Neutrophil (primary cell): ENCODE measurements at regions not wholly inside any gene's neighbourhood (a gene's known extent, or its start where the extent isn't known, plus 50 kb on each side); places are given as distances from the start of the nearest gene placed in this dataset.

Experiments used
- H3K27ac ChIP-seq: fragments of 200-600 bp; sonication (generic); 2 replicates; pipeline ENCODE4 v1.5.1; 2016; ENCODE audit warnings: mild to moderate bottlenecking, moderate library complexity
- H3K27me3 ChIP-seq: fragments of 200-600 bp; sonication (generic); 2 replicates; pipeline ENCODE4 v1.6.0; 2016; ENCODE audit warnings: mild to moderate bottlenecking
- H3K36me3 ChIP-seq: fragments of 200-600 bp; sonication (generic); 2 replicates; pipeline ENCODE4 v1.5.1; 2017
- H3K4me1 ChIP-seq, 2 experiments: fragments of 200-600 bp in 1 of 2; sonication (generic) in 1 of 2; 1 replicate in 1 of 2; 2 replicates in 1 of 2; pipeline versions ENCODE4 v1.5.1 to v1.6.1; 2013 to 2016; ENCODE audit warnings: low read depth in 1 of 2, low read length in 1 of 2, mild to moderate bottlenecking in 1 of 2, moderate library complexity in 1 of 2; ENCODE audit not compliant: control insufficient read depth in 1 of 2, insufficient read depth in 1 of 2
- H3K4me3 ChIP-seq, 2 experiments: fragments of 200-600 bp in 1 of 2; sonication (generic) in 1 of 2; 1 replicate in 1 of 2; 2 replicates in 1 of 2; pipeline ENCODE4 v1.5.1; 2013 to 2016; ENCODE audit warnings: low read depth in 1 of 2, low read length in 1 of 2, mild to moderate bottlenecking in 1 of 2, moderate library complexity in 1 of 2
- H3K9me3 ChIP-seq: fragments of 200-600 bp; sonication (generic); 2 replicates; pipeline ENCODE4 v1.5.1; 2016
- TF ChIP-seq, protein P1 (sequence below): fragments of 200-600 bp; sonication (generic); IDR thresholded peaks from 2 replicates; pipeline ENCODE4 v1.5.1; 2016; ENCODE audit warnings: antibody characterized with exemption

DNA sequence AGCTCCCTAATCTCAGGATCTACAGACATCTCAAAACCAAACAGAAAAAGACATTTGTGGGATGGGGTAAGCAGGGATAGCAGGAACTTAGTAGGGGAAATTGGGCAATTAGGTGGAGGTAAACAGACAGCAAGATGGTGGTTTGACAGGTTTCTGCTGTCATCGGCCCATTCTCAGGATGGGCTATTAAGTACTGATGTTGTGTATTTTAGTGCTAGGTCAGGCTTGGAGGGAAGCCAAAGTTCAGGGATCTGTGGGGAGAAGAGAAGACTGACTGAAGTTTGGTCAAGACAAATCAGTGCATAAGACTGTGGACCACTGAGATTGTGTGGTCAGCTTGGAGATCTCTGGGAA, 96.8 kb upstream of the THUMPD2 start:
- no peaks in the 10 kb centered on the region for H3K9me3 ChIP-seq
- H3K27me3 ChIP-seq = no peaks in the 10 kb centered on the region
- H3K27ac ChIP-seq = no peak overlapping the region
- H3K4me1 ChIP-seq = peaks cover 0 to 3% of the 10 kb centered on the region in 2 experiments
- no peak overlapping the region for H3K4me3 ChIP-seq
- TF ChIP-seq, protein P1, sequence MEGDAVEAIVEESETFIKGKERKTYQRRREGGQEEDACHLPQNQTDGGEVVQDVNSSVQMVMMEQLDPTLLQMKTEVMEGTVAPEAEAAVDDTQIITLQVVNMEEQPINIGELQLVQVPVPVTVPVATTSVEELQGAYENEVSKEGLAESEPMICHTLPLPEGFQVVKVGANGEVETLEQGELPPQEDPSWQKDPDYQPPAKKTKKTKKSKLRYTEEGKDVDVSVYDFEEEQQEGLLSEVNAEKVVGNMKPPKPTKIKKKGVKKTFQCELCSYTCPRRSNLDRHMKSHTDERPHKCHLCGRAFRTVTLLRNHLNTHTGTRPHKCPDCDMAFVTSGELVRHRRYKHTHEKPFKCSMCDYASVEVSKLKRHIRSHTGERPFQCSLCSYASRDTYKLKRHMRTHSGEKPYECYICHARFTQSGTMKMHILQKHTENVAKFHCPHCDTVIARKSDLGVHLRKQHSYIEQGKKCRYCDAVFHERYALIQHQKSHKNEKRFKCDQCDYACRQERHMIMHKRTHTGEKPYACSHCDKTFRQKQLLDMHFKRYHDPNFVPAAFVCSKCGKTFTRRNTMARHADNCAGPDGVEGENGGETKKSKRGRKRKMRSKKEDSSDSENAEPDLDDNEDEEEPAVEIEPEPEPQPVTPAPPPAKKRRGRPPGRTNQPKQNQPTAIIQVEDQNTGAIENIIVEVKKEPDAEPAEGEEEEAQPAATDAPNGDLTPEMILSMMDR = no peak
- H3K36me3 ChIP-seq = no peaks in the 10 kb centered on the region

DNA sequence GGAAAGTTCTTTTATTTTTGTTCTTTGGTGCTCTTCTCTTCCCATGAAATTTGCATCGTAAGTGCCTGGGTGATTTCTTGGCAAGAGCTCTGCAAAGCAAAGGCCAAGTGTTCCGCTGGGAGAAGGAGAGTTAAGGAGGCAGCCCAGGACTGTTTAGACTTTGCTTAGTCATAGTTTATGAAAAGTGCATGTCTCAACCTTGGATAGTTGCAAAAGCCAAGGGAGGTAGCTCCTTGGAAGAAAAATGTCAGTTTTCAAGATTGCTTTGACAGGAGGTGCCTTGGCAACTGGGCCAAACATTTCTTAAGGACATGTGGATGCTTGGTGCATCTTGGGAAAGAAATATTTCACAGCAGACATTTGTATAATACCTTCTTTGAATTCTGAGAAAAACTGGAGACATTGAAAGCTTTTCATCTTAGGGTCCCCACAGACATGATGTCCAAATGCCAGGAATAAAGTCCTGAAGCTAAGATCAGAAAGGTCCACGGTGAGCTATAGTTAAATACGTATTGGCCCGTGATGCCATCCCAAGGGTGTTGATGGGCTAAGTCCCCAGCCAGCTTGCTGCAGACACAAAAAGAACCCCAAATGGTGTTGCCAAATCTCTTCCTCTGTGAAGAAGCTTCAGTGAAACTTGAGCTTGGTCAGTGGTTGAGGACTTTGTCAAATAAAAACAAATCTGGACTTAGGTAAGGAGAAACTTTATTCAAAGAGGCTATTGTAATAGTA, 96.3 kb upstream of the THUMPD2 start:
- Histone ChIP-seq H3K9me3 (no peaks in the 10 kb centered on the region), H3K36me3 (no peaks in the 10 kb centered on the region), H3K4me1 (peaks cover 0 to 3% of the 10 kb centered on the region in 2 experiments), H3K27ac (no peak overlapping the region), H3K4me3 (no peak overlapping the region), H3K27me3 (no peaks in the 10 kb centered on the region)
- TF ChIP-seq, protein P1 = no peak

DNA sequence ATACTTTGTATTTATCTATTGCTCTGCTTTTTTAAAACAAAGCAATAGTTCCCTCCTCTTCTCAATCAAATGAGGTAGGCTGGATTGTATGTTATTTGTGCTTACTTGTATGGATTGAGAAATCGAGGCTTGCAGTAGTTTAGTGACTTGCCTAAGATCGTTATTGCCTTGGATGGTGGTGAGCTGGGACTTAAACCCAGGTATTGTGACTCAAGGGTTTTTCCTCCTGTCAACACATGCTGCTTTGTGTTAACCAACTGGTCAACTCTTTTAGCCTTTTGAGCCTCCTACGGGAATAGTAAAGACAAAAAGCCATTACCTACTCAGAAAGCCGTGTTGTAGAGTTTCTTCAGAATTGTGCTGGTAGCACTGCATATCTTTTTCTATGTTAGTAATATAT, 95.2 kb upstream of the THUMPD2 start:
- H3K36me3 ChIP-seq = no peaks in the 10 kb centered on the region
- no peak overlapping the region for H3K4me3 ChIP-seq
- H3K9me3 ChIP-seq = no peaks in the 10 kb centered on the region
- H3K27ac ChIP-seq = no peak overlapping the region
- peaks cover 0 to 3% of the 10 kb centered on the region in 2 experiments for H3K4me1 ChIP-seq
- TF ChIP-seq, protein P1 = no peak
- no peaks in the 10 kb centered on the region for H3K27me3 ChIP-seq

DNA sequence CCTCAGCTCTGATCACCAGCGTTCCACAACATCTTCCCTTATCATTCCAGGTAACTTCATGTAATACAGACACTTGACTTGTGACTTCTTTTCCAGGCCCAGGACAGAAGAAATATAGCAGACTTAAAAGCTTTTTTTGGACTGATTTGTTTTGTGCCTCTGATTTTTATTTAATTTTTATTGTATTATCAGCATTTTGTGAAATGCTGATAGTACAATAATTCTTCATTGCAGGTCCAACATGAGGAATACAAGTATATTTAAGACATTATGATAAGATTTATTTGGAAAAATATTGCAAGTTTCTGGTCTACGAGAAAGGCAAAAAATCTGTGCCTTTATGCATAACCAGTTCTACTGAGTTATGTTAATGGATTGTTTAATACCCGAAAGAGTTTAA, 94.5 kb upstream of the THUMPD2 start:
- no peaks in the 10 kb centered on the region for H3K36me3 ChIP-seq
- no peaks in the 10 kb centered on the region for H3K9me3 ChIP-seq
- H3K4me1 ChIP-seq = peaks cover 0 to 3% of the 10 kb centered on the region in 2 experiments
- H3K4me3 ChIP-seq = no peak overlapping the region
- no peak overlapping the region for H3K27ac ChIP-seq
- TF ChIP-seq, protein P1 = no peak
- no peaks in the 10 kb centered on the region for H3K27me3 ChIP-seq

DNA sequence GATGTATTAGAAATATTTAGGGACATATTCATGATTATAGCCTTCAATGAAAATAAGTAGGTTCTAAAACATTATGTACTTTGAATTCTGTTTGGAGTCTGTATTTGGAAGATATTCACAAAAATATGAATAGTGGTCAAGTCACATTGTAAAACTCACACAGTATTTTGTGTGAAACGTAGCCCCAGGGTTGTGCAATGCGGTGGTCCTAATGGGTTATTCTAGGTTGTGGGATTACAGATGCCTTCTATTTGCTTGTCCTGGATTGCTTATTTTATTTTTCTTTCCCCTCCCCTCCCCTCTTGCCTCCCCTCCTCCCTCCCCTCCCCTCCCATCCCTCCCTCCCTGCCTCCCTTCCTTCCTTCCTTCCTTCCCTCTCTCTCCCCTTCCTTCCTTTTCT, 93.7 kb upstream of the THUMPD2 start:
- Histone ChIP-seq H3K4me1 (peaks cover 0 to 3% of the 10 kb centered on the region in 2 experiments), H3K36me3 (no peaks in the 10 kb centered on the region), H3K27ac (no peak overlapping the region), H3K27me3 (no peaks in the 10 kb centered on the region), H3K9me3 (no peaks in the 10 kb centered on the region), H3K4me3 (no peak overlapping the region)
- TF ChIP-seq, protein P1 = no peak
